ENCODE measurements at regions not wholly inside any gene's neighbourhood (a gene's known extent, or its start where the extent isn't known, plus 50 kb on each side); places are given as distances from the start of the nearest gene placed in this dataset.

- TF ChIP-seq CTCF (IDR thresholded peaks at IDR 0.05) (no peak), EP300 (IDR thresholded peaks at IDR 0.05) (no peak), POLR2A (IDR thresholded peaks at IDR 0.05) (no peak), POLR2AphosphoS5 (IDR thresholded peaks at IDR 0.05) (no peak)
These were observed 786.2 kb downstream of the SLITRK6 start for GRCh38 chr13:85013006-85013405.

Measured in stomach (tissue), 4 donors.